NB4 (cell line): ENCODE measurements at regions not wholly inside any gene's neighbourhood (a gene's known extent, or its start where the extent isn't known, plus 50 kb on each side); places are given as distances from the start of the nearest gene placed in this dataset.

ENCODE experiments used
- DNase-seq: peaks from one replicate; pipeline ENCODE4 v3.0.0; 2010; ENCODE audit warnings: low read depth
- H3K4me3 ChIP-seq: one replicate; pipeline ENCODE4 v1.5.1; 2011; ENCODE audit warnings: mild to moderate bottlenecking, low read depth, low read length, moderate library complexity
- MYC ChIP-seq: IDR thresholded peaks from 2 replicates; pipeline ENCODE4 v1.6.1; 2011; ENCODE audit warnings: low read depth, low read length
- POLR2A ChIP-seq: IDR thresholded peaks from 2 replicates; pipeline ENCODE4 v1.6.1; 2011; ENCODE audit warnings: mild to moderate bottlenecking; ENCODE audit not compliant: insufficient read length; ENCODE audit errors: extremely low read depth
- TF ChIP-seq, protein P1 (sequence below): IDR thresholded peaks from 2 replicates; pipeline ENCODE4 v1.6.1; 2011; ENCODE audit warnings: low read depth, low read length
- TF ChIP-seq, protein P2 (sequence below): IDR thresholded peaks from one replicate; pipeline ENCODE4 v1.5.1; 2012; ENCODE audit warnings: low read depth, low read length

DNA sequence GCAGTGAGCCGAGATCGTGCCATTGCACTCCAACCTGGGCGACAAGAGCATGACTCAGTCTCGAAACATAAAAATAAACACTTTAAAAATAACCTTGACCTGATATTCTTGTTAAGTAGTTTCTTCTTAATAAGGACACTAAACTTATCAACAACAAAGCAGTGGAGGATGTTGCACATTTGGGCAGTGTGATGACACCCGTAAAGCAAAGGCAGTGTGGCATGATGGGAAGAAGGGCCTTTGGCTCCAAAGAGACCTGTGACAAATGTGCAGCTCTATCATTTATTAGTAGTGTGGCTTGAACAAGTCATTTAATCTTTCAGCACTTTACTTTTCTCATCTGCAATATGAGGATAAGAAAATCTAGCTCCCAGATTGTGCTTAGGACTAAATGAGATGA, 348.0 kb upstream of the PLD5 start:
- H3K4me3 ChIP-seq: no peak overlapping the region
- no peak for TF ChIP-seq POLR2A
- TF ChIP-seq, protein P1, sequence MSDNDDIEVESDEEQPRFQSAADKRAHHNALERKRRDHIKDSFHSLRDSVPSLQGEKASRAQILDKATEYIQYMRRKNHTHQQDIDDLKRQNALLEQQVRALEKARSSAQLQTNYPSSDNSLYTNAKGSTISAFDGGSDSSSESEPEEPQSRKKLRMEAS: no peak
- TF ChIP-seq, protein P2, sequence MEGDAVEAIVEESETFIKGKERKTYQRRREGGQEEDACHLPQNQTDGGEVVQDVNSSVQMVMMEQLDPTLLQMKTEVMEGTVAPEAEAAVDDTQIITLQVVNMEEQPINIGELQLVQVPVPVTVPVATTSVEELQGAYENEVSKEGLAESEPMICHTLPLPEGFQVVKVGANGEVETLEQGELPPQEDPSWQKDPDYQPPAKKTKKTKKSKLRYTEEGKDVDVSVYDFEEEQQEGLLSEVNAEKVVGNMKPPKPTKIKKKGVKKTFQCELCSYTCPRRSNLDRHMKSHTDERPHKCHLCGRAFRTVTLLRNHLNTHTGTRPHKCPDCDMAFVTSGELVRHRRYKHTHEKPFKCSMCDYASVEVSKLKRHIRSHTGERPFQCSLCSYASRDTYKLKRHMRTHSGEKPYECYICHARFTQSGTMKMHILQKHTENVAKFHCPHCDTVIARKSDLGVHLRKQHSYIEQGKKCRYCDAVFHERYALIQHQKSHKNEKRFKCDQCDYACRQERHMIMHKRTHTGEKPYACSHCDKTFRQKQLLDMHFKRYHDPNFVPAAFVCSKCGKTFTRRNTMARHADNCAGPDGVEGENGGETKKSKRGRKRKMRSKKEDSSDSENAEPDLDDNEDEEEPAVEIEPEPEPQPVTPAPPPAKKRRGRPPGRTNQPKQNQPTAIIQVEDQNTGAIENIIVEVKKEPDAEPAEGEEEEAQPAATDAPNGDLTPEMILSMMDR: no peak
- TF ChIP-seq MYC: no peak
- no peak for DNase-seq

DNA sequence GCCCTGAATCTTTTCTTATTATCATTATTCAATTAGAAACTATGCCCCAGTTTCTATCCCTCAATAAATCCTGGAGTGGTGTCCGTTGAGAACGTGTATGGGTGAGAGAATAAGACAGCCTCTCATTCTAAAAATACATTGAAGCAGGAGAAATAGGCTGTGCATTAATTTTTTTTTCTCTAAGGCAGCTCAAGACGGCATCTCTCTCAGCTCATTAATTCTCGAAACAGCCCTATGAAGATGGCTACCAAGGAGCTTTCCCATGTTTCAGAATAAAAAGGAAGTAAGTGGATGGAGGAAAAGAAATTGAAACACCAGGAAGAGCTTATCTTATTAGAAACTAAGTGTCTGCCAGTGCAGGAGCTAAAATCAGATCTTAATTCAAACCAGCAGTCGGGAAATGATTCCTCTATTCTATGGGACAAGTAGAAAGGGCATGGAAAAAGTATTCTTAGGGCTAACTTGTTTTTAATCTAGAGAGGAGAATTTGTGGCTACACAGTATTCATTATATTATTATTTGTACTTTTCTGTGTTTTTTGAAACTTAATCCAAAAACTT, 347.1 kb upstream of the PLD5 start:
- H3K4me3 ChIP-seq: no peak overlapping the region
- DNase-seq: no peak
- TF ChIP-seq, protein P2: no peak
- TF ChIP-seq MYC (no peak), POLR2A (no peak)
- TF ChIP-seq, protein P1: no peak

DNA sequence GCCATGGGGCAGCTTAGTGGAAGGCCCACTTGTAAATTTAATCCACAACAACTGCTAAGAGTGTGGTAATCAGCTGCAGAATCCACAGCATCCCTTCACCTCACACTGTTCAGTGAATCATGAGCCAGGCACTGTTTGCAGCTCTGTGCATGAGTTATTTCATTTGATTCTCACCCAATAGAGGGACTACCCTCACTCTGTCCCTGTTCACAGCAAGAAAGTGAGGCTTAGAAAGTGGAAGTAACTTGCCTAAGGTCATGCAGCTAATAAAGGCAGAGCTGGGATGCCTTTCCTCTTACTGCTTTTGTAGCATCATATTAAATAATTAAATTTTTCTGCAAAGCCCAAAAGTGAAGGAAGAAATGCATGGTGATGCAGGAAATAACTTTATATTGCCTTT, 346.5 kb upstream of the PLD5 start:
- DNase-seq: no peak
- TF ChIP-seq MYC (no peak), POLR2A (no peak)
- TF ChIP-seq, protein P2: no peak
- TF ChIP-seq, protein P1: no peak
- no peak overlapping the region for H3K4me3 ChIP-seq

DNA sequence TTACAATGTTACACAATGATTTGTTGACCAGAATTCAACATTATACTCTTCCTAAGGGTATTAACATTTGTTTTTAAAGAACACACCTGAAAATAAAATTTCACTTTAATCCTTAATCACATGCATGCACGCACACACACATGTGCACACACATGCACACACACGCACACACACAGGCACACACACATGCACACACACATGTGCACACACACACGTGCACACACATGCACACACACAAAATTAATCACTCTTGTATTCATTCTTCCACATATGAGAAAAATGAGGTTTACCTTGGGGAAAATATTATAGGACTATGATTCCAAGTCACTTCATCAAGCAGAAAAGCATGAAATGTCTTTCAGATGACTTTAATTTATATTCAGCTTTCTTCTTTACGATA, 331.8 kb upstream of the PLD5 start:
- no peak for DNase-seq
- TF ChIP-seq POLR2A: no peak
- TF ChIP-seq MYC: no peak
- TF ChIP-seq, protein P2: no peak
- TF ChIP-seq, protein P1: no peak

DNA sequence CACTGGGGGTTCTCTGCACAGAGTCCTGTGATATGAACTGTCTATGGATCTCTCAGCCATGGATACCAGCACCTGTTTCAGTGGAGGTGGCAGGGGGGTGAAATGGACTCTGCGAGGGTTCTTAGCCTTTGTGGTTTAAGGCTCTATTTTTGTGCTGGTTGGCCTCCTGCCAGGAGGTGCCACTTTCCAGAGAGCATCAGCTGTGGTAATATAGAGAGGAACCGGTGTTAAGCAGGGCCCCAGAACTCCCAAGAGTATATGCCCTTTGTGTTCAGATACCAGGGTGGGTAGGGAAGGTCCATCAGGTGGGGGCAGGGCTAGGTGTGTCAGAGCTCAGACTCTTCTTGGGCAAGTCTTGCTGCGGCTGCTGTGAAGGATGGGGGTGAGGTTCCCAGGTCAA, 330.0 kb upstream of the PLD5 start:
- DNase-seq: no peak
- TF ChIP-seq, protein P2: no peak
- TF ChIP-seq MYC (no peak), POLR2A (no peak)
- TF ChIP-seq, protein P1: no peak
- no peak overlapping the region for H3K4me3 ChIP-seq

More for the DNA sequence above, 331.8 kb upstream of the PLD5 start:
- no peak overlapping the region for H3K4me3 ChIP-seq
